GM21515 (cell line): ENCODE measurements at regions not wholly inside any gene's neighbourhood (a gene's known extent, or its start where the extent isn't known, plus 50 kb on each side); places are given as distances from the start of the nearest gene placed in this dataset.

Experiments used
- ATAC-seq: cut with Tn5 transposase; IDR thresholded peaks from one replicate; pipeline ENCODE4 v1.9.1; 2021; ENCODE audit not compliant: unreplicated experiment

DNA sequence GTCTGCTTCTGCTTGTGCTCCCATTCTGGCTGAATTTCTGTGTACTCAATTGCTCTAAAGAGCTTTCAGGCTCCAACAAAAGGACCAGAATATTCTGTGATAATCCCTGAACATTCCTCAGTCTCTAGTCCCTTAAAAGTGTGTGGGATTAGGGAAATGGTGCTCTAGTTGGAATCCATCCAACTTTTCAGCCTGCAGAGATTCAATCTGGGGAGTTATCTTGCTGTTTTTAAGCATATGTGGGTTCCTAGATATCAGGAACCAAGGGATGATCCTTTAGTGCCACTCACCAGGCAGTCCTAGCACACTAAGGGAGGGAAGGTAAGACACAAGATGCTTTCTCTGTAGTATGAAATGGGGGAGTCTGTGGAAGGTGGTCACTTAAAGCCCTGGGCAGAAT, 140.3 kb upstream of the SLC1A4 start:
- no peak for ATAC-seq

DNA sequence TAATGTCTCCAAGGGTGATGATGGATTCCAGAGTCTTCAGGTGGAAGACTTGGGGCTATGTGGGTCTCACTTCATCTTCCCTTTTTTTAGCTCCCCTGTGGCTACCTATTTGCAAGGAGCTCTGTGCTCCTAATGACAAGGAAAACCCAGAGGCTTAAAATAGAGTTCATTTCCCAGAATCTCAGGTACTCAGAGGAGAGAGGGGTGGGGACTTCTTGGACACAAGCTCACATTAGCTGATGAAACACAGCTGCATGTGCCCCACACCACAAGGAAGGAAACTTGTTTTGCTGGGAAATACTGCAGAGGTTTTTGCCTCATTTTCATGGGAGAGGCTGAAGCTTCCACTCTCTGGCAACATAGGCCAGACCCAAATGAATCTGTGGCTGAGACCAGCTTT, 138.6 kb upstream of the SLC1A4 start:
- ATAC-seq: no peak

DNA sequence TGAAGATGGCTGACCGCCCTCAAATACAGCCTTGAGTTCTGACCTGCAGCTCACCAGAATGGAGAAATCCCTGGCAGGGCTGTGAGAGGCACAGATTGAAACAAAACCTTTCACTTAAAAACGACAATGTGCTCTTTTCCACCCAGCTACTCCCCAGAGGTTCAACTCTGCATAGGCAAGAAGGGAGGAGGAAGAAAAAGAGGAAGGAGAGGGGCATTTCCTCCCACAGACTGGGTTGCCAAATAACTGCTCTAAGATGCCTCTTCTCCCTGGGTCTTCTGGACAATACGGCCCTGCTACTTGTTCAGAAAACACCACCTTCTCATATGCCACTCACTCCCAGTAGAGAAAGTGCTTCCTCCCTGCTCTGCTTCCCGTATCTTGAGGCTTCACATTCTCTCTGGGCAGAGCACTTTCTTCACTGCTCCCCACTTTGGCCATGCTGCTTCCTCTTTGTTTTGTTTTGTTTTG, 136.4 kb upstream of the SLC1A4 start:
- ATAC-seq: no peak

GRCh38 chr2:64853306-64853705, 135.9 kb upstream of the SLC1A4 start:
- ATAC-seq: no peak

DNA sequence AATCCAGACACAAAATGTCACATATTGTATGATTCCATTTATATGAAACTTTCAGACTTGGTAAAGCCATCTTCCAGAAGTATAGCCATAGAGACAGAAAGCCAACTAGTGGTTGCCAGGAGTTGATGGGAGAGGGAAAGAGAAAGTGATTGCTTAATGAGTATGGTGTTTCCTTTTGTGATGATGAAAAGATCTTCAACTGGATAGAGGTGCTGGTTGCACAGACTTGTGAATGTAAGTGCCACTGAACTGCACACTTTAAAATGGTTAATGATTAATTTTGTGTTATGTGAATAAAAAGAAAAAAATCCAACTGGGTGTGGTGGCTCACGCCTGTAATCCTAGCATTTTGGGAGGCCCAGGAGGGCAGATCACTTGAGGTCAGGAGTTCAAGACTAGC, 135.3 kb upstream of the SLC1A4 start:
- no peak for ATAC-seq

GRCh38 chr2:64854773-64855237, 134.4 kb upstream of the SLC1A4 start:
- ATAC-seq: no peak

DNA sequence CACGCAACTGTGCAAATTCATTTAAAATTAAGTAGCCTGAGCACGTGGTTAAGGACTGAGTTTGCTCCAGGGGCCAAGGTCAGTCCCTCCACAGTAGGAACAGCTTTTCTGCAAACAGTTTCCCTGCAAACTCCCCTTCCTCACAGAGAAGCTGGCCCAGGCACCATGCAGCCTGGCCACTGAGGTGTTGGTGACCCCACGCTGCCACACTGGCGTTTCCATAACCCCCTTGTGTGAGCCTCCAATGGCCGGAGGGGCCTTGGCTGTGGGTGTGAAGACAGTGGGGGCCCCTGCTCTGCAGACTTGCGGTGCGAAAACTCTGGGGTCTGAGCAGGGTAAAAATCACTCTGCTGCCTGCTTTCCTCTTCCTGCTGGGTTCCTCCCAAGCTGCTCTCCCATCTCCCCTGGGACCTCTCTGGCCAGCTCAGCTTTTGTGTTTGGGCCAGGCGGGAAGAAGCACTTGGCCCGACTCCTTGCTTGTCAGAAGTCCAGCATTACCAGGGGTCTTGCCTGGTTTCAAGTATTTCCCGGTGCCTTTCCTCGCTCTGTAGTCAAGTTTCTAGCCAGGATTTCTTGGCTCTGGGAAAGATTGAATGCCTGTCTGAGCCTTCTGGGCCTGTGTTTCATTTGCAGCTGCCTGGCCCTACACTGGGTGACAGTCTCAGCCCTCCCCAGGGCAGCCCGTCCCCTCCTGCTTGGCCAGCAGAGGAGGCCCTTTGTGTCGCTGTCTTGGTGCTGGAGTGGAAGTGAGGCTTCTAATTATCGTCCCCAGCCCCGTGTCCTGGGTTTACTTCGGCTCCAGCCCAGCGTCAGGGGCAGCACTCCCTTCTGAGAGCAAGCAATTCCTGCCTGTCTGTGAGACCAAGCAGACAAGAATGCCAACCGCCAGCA, 131.4 kb upstream of the SLC1A4 start:
- ATAC-seq: no peak

DNA sequence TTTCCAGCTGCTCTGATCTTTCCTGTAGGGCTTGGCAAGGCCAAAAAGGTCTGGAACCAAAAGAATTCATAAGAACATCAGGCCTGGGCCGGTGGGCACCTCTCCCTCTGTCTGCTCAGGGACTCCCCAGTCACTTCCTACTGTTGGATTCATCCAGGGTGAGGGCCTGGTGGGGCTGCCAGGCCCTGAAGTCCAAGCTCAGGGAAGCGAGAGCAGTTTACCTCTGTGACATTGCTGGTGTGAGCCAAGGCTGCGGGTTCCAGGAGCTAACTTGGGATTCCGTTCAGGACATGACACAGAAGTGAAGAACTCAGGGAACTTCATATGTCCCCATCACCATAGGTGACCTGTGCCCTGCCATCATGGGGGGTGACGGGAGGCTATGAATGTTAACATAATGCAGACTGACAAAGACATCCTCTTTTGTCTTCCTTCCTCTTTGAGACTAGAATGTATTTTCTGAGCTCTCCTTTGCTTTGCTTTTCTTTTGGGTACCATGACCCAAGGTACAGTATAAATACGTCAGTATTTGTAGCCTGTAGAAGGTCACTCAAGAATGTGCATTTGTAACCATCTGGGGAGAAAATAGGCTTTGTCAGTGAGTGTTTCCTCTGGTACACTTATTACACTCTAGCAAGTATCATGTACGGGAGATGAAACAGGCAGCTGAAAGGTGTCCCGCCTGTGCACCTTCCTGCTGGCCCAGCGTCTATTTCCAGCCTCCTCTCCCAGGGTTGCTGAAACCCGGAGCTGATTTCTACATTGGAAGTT, 130.5 kb upstream of the SLC1A4 start:
- no peak for ATAC-seq

- ATAC-seq: no peak
Measured at GRCh38 chr2:64859312-64860212, 129.6 kb upstream of the SLC1A4 start.

- ATAC-seq: peak; percentile 33
Measured at GRCh38 chr2:64860276-64860885, 128.8 kb upstream of the SLC1A4 start.

DNA sequence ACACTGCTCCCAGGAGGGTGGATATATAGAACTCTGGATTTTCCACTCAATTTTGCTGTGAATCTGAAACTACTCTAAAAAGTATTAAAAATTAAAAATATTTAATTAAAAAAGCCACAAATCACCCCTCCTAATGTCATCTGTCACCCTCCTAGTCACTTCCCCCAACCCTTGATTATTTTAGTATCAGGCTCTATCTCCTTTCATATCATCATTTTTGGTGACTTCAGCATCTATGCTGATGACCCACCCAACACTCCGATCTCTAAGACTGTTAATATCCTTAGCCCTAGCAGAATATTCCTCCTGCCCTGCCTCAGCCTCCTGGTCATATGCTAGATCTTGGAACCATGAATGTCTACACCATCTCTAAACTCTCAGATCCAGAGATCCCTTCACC, 128.3 kb upstream of the SLC1A4 start:
- no peak for ATAC-seq

DNA sequence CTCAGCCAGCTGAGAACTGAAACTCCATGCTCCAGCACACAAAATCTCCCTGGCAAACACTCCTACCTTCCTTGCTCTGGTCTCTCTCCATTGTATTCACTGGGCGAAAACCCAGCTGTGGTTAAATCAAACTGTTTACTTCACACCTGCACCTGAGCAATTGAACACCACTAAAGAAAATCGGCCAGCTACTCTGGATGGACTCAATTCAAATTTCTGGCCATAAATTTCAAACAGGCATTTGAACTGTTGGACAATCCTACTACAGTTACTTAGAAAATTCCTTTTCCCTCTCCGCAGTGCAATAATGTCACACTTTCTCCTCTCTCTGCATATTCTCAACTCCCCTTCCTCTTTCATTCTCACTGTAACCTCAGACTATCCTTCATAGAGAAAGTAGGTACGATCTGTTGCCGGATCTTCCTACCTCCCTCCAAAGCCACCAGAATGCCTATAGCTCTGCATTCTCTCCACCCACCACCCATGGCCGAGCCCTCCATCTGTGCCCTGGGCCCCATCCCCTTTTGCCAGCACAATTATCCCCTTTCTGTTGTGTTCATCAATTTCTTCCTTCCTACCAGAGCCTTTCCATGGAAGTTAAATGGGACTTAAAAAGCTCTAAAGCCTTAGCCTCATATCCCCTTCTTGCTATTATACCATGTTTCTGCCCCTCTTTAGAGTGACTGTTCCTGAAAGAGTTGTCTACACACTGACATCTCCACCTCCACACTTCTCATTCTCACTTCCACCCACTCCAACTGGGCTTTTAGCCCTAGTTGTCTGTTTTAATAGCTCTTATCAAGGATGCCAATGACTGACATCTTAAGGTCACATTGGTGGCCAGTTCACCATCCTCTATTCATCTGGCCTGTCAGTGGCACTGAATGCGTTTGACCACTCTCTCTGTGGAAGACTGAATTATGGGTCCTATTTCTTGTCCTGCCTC, 127.5 kb upstream of the SLC1A4 start:
- ATAC-seq: no peak

DNA sequence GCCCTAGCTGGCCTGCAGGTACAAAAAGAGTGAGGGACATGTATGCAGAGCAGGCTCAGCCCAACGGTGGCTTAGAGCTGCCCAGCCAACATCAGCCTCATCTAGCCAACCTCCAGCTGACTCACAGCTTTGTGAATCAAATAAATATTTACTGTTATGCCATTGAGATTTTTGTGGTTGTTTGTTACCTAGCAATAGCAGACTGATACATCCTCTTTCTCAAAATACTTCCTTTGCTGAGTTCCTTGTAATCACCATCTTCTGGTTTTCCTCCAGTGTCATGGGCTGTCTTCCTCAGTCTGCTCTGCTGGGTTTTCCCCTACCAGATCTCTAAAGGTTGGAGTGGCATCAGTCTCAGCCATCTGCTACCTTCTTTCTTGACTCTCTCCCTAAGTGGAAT, 126.6 kb upstream of the SLC1A4 start:
- no peak for ATAC-seq

- ATAC-seq: no peak
Measured at GRCh38 chr2:64863097-64863820, 125.9 kb upstream of the SLC1A4 start.

GRCh38 chr2:64865073-64865830, 123.9 kb upstream of the SLC1A4 start:
- ATAC-seq: peak; percentile 40

DNA sequence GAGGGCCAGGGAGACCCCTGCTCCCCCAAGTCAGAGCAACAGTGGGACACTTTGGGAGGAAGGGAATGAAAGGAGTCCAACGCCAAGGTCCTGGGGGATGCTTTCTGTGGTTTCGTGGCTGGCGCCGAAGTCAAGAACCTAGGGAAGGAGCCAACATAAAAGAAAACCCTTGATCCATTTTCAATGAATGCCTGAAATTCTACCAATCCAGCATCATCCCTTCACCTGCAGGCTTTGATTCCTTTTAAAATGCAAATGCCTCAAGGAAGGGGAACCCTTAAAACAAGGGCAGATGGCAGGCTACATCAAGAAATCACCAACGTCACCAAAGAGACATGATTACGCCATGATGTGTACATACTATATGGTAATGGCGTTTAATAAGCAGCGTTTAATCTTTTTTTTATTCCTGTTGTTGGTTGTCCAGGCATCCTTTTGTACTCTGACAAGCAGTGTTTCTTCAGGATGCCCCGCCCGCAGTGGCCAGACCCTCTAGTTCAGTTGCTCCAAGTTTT, 123.3 kb upstream of the SLC1A4 start:
- no peak for ATAC-seq

DNA sequence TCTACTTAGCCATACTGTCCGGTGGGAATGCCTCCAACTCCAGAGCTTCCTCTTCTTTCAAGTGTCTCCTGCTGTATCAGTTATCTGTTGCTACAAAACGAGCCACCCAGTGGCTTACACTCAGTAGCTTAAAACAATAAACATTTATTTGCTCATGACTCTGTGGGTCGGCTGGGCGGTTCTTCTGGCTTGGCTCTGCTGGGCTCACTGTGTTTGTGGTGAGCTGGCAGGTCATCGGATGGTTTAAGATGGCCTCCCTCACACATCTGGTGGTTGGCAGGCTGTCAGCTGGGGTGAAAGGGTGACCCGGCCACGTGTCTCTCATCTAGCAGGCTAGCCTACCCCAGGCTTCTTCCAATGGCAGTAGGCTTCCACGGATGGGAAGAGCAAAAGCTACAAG, 122.4 kb upstream of the SLC1A4 start:
- no peak for ATAC-seq
